ENCODE measurements at regions not wholly inside any gene's neighbourhood (a gene's known extent, or its start where the extent isn't known, plus 50 kb on each side); places are given as distances from the start of the nearest gene placed in this dataset.

DNA sequence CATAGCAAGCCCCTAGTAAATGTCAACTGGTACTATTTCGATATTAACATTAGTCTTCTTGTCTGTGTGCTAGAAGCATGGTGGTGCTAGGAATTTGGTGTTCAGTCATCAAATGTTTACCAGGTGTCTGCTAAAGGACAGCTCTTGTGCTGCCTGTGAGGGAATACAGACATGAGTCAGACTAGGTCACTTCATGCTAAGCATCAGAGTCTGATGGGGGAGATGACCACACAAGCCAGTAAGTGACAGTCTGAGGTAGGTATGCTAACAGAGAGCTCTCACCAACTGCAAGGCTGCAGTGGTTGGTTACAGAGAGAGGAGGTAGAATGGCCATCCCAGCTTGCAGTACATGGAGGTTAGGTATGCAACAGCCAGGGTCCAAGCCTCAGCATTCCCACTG is 320.9 kb downstream of the CDK5RAP2 start:
- Histone ChIP-seq H3K9ac (ENCODE audit: low read depth, low read length) (no peak overlapping the region), H3K4me3 (ENCODE audit: low read length) (no peak overlapping the region), H3K4me1 (ENCODE audit: control insufficient read depth, insufficient read depth, low read length) (no peaks in the 10 kb centered on the region), H3K27me3 (ENCODE audit: control insufficient read depth, insufficient read depth, low read length) (peaks cover 16% of the 10 kb centered on the region), H3K36me3 (ENCODE audit: insufficient read depth, low read length) (no peaks in the 10 kb centered on the region), H3K9me3 (replicated peaks; ENCODE audit: low read length) (no peaks in the 10 kb centered on the region), H3K4me2 (ENCODE audit: low read length) (no peak overlapping the region)

DNA sequence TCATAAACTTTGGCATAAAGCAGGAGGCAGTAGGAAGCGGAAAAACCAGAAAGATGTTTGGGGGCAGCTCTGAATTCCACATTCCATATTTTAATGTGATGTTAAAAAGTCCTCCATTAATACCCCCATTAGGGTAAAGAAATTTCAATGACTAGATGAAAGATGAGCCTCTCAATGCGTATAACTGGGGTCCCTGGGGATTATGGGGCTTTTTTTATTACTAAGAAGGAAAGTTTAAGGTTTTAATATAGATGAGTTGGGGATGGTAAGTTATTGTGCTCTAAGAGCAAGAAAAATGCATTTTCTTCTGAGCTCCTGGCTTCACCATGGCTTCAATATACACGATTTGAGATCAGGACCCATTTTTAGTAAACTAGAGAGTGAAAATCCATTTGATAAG is 321.9 kb downstream of the CDK5RAP2 start:
- no peaks in the 10 kb centered on the region for H3K9me3 ChIP-seq (replicated peaks; ENCODE audit: low read length)
- no peak overlapping the region for H3K9ac ChIP-seq (ENCODE audit: low read depth, low read length)
- H3K4me3 ChIP-seq (ENCODE audit: low read length) = no peak overlapping the region
- H3K4me1 ChIP-seq (ENCODE audit: control insufficient read depth, insufficient read depth, low read length) = no peaks in the 10 kb centered on the region
- no peak overlapping the region for H3K4me2 ChIP-seq (ENCODE audit: low read length)
- no peaks in the 10 kb centered on the region for H3K36me3 ChIP-seq (ENCODE audit: insufficient read depth, low read length)
- peaks cover 16% of the 10 kb centered on the region for H3K27me3 ChIP-seq (ENCODE audit: control insufficient read depth, insufficient read depth, low read length)

DNA sequence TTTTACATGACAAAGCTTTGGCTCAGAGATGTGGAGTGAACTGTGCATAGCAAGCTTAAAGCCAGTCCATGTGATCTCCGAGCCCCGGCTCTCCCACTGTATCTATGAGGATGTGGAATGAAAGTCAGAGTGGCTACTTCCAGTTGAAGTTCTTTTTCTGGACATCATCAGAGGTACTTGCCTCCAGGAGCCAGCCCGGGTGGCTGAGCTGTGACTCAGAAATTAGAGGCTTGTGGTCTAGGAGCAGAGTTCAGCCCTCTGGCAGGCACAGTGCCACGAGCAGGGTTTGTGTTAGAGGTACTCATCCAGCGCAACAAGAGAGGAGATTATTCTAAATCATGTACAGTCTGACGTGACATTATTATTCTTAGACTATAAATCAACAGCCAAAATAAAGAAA is 322.5 kb downstream of the CDK5RAP2 start:
- Histone ChIP-seq H3K4me3 (ENCODE audit: low read length) (no peak overlapping the region), H3K4me2 (ENCODE audit: low read length) (no peak overlapping the region), H3K36me3 (ENCODE audit: insufficient read depth, low read length) (no peaks in the 10 kb centered on the region), H3K4me1 (ENCODE audit: control insufficient read depth, insufficient read depth, low read length) (no peaks in the 10 kb centered on the region), H3K9ac (ENCODE audit: low read depth, low read length) (no peak overlapping the region), H3K27me3 (ENCODE audit: control insufficient read depth, insufficient read depth, low read length) (peaks cover 13% of the 10 kb centered on the region), H3K9me3 (replicated peaks; ENCODE audit: low read length) (no peaks in the 10 kb centered on the region)

DNA sequence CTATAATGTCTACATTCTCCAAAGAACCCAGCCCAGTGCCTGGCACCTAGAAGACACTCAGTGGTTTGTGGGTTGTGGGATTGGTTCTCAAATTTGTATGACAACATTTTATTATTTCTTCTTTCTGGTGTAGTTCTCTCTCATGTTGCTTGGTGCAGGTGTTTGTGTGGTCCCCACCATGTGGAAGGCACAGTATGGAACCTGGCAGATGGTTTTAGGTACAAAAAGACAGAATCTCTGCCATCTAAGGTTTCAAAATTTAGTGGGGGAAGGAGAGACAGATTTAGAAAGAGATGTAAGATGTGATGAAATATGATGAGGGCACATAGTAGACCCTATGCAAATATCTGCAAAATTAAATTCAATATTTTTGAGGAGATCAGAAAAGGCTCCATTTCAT is 323.8 kb downstream of the CDK5RAP2 start:
- Histone ChIP-seq H3K36me3 (ENCODE audit: insufficient read depth, low read length) (no peaks in the 10 kb centered on the region), H3K9ac (ENCODE audit: low read depth, low read length) (no peak overlapping the region)

DNA sequence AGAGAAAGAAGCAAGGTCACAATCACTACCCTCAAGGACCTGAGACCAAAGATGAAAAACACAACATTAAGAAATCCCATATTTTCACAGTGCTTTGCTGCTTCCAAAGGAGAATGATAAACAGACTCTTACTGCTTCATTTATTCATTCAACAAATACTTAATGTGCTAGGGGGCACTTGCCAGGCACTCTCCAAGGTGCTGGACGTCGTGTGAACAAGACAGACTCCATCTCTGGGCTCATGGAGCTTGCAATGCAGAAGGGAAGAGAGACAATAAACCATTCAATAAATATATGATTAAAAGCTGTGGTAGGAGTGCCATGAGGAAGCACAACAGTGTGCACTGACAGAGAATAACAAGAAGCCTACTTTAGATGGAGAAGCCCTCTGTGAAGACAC is 327.7 kb downstream of the CDK5RAP2 start:
- Histone ChIP-seq H3K4me2 (ENCODE audit: low read length) (no peak overlapping the region), H3K4me3 (ENCODE audit: low read length) (no peak overlapping the region), H3K9ac (ENCODE audit: low read depth, low read length) (no peak overlapping the region), H3K9me3 (replicated peaks; ENCODE audit: low read length) (no peaks in the 10 kb centered on the region), H3K36me3 (ENCODE audit: insufficient read depth, low read length) (no peaks in the 10 kb centered on the region), H3K4me1 (ENCODE audit: control insufficient read depth, insufficient read depth, low read length) (no peaks in the 10 kb centered on the region), H3K27me3 (ENCODE audit: control insufficient read depth, insufficient read depth, low read length) (no peaks in the 10 kb centered on the region)

More for the DNA sequence above, 323.8 kb downstream of the CDK5RAP2 start:
- H3K27me3 ChIP-seq (ENCODE audit: control insufficient read depth, insufficient read depth, low read length) = peaks cover 13% of the 10 kb centered on the region
- H3K4me2 ChIP-seq (ENCODE audit: low read length) = no peak overlapping the region
- H3K4me1 ChIP-seq (ENCODE audit: control insufficient read depth, insufficient read depth, low read length) = no peaks in the 10 kb centered on the region
- H3K4me3 ChIP-seq (ENCODE audit: low read length) = no peak overlapping the region
- H3K9me3 ChIP-seq (replicated peaks; ENCODE audit: low read length) = no peaks in the 10 kb centered on the region

DNA sequence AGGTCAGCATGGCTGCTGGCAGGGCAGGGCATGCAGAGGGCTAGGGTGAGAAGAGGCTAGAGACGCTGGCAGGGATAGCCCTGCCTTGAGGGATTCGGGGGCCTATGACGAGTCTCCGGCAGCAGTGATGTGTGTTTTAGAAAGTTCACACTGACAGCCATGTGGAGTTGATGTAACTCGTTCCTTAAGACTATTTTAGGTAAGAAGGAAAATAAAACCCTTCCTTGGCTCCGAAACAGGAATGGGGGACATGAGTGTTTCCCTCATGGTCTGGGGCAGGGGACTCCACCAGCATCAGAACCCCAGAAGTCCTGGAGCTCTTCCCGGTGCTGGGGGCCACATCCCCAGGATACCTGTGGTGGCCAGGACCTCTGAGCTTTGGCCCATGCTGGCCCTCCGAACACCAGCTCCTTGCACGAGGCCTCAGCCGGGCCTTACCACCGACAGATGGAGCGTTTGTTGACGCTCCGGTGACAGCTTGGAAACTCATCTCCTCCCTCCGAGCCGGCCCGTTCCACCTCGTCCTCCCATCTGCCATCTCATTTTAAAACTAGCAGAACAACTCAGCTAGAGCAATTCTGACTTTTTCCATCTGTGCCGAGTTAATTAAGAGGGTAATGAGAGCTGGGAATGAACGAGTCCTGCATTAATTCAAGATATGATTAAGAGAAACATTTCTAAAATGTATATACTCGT is 337.7 kb downstream of the CDK5RAP2 start:
- Histone ChIP-seq H3K9ac (ENCODE audit: low read depth, low read length) (no peak overlapping the region), H3K27me3 (ENCODE audit: control insufficient read depth, insufficient read depth, low read length) (no peaks in the 10 kb centered on the region), H3K9me3 (replicated peaks; ENCODE audit: low read length) (no peaks in the 10 kb centered on the region), H3K36me3 (ENCODE audit: insufficient read depth, low read length) (no peaks in the 10 kb centered on the region), H3K4me3 (ENCODE audit: low read length) (no peak overlapping the region), H3K4me2 (ENCODE audit: low read length) (no peak overlapping the region), H3K4me1 (ENCODE audit: control insufficient read depth, insufficient read depth, low read length) (no peaks in the 10 kb centered on the region)

DNA sequence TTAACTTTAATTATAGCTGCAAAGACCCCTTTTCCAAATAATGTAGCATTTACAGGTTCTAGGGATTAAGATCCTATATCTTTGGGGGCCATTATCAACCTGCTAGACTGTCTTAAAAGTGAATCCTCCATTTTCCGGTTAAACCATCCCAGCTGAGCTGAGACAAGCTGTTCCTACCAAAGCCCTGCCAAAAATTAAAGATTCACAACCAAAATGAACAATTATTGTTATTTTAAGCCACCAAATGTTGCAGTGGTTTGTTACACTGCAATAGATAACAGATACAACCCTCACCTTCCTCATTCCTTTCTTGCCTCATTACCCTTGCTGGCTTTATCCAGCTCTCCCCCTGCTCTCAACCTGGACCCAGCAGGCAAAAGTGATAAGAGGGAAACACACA is 343.4 kb downstream of the CDK5RAP2 start:
- Histone ChIP-seq H3K9ac (ENCODE audit: low read depth, low read length) (no peak overlapping the region), H3K4me1 (ENCODE audit: control insufficient read depth, insufficient read depth, low read length) (no peaks in the 10 kb centered on the region), H3K9me3 (replicated peaks; ENCODE audit: low read length) (no peaks in the 10 kb centered on the region), H3K4me3 (ENCODE audit: low read length) (no peak overlapping the region), H3K27me3 (ENCODE audit: control insufficient read depth, insufficient read depth, low read length) (no peaks in the 10 kb centered on the region), H3K36me3 (ENCODE audit: insufficient read depth, low read length) (no peaks in the 10 kb centered on the region), H3K4me2 (ENCODE audit: low read length) (no peak overlapping the region)

DNA sequence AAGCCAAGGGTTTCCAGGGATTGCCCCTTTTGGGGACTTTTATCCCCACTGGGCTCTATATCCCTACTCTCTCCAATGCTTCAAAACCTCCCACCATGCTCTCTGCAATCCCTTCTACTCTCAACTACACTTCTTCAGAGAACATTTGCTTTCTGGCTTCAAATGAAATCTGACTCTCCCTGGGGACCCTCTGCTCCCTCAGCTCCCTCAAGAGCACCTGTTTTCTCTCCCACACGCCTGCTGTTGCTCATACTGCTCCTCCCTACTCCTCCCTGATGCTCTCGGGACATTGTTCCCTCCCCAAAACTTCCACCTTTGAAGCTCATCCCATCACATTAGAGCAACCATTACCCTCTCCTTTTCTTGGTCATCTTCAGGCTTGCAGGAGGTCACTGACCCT is 344.9 kb downstream of the CDK5RAP2 start:
- Histone ChIP-seq H3K4me3 (ENCODE audit: low read length) (no peak overlapping the region), H3K36me3 (ENCODE audit: insufficient read depth, low read length) (no peaks in the 10 kb centered on the region), H3K27me3 (ENCODE audit: control insufficient read depth, insufficient read depth, low read length) (no peaks in the 10 kb centered on the region), H3K4me2 (ENCODE audit: low read length) (no peak overlapping the region), H3K4me1 (ENCODE audit: control insufficient read depth, insufficient read depth, low read length) (no peaks in the 10 kb centered on the region), H3K9me3 (replicated peaks; ENCODE audit: low read length) (no peaks in the 10 kb centered on the region), H3K9ac (ENCODE audit: low read depth, low read length) (no peak overlapping the region)

DNA sequence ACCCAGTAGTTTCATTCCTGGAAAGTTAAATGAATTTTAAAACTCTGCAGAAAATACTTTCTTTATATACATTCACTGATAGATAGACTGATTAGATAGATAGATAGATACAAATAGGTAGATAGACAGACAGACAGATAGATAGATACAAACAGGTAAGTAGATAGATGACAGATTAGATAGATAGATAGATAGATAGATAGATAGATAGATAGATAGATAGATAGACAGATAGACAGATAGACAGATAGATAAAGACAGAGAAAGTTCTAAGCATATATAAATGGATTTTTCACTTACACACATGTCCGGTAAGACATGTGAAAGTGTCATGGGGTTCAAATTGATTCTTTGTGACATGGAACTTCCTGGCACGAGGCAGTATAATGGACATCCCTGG is 349.7 kb downstream of the CDK5RAP2 start:
- Histone ChIP-seq H3K36me3 (ENCODE audit: insufficient read depth, low read length) (no peaks in the 10 kb centered on the region), H3K4me2 (ENCODE audit: low read length) (no peak overlapping the region)

DNA sequence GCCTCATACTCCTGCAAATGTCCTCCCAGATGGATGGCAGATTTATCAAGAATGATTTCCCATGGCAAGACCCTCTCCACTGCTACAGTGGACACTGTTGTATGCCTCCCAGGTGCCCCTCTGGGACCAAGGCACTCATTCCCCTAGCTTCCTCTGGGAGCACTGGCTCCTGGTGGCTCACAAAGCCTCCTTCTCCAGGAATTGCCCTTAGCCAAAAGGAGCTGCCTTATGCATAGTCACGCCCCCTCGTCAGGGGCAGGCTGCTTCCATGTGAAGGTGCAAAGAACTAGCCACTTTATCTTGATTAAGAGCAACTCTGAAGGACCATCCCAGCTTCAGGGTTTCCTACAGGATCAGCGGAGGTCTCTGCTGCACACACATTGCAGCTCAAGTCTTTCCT is 358.1 kb downstream of the CDK5RAP2 start:
- no peaks in the 10 kb centered on the region for H3K27me3 ChIP-seq (ENCODE audit: control insufficient read depth, insufficient read depth, low read length)
- H3K4me3 ChIP-seq (ENCODE audit: low read length) = no peak overlapping the region
- no peak overlapping the region for H3K4me2 ChIP-seq (ENCODE audit: low read length)
- no peaks in the 10 kb centered on the region for H3K36me3 ChIP-seq (ENCODE audit: insufficient read depth, low read length)
- H3K9ac ChIP-seq (ENCODE audit: low read depth, low read length) = no peak overlapping the region
- H3K4me1 ChIP-seq (ENCODE audit: control insufficient read depth, insufficient read depth, low read length) = no peaks in the 10 kb centered on the region
- no peaks in the 10 kb centered on the region for H3K9me3 ChIP-seq (replicated peaks; ENCODE audit: low read length)

More for the DNA sequence above, 349.7 kb downstream of the CDK5RAP2 start:
- H3K9me3 ChIP-seq (replicated peaks; ENCODE audit: low read length) = no peaks in the 10 kb centered on the region
- H3K4me1 ChIP-seq (ENCODE audit: control insufficient read depth, insufficient read depth, low read length) = no peaks in the 10 kb centered on the region
- H3K4me3 ChIP-seq (ENCODE audit: low read length) = no peak overlapping the region
- no peaks in the 10 kb centered on the region for H3K27me3 ChIP-seq (ENCODE audit: control insufficient read depth, insufficient read depth, low read length)
- H3K9ac ChIP-seq (ENCODE audit: low read depth, low read length) = no peak overlapping the region

DNA sequence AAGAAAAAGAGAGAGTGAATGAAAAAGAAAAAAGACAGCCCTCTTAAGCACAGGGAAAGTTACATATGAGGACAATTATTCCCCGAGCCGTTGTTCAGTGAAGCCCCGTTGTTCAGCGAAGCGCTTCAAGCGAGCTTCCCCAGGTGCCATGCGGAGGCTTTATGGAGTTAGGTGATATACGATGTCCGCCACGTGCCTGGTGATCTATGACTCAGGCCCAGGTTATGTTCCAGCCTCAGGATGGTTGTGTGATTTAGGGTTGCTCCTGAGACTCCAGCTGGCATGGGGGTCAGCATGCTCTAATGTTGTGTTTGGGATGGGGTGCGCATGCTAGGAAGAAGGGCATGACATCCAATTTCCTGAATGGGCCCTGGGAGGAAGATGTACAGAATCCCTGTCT is 365.6 kb downstream of the CDK5RAP2 start:
- H3K27me3 ChIP-seq (ENCODE audit: control insufficient read depth, insufficient read depth, low read length) = no peaks in the 10 kb centered on the region
- no peaks in the 10 kb centered on the region for H3K4me1 ChIP-seq (ENCODE audit: control insufficient read depth, insufficient read depth, low read length)
- no peak overlapping the region for H3K4me3 ChIP-seq (ENCODE audit: low read length)
- no peak overlapping the region for H3K9ac ChIP-seq (ENCODE audit: low read depth, low read length)
- no peaks in the 10 kb centered on the region for H3K9me3 ChIP-seq (replicated peaks; ENCODE audit: low read length)
- H3K4me2 ChIP-seq (ENCODE audit: low read length) = no peak overlapping the region
- no peaks in the 10 kb centered on the region for H3K36me3 ChIP-seq (ENCODE audit: insufficient read depth, low read length)

DNA sequence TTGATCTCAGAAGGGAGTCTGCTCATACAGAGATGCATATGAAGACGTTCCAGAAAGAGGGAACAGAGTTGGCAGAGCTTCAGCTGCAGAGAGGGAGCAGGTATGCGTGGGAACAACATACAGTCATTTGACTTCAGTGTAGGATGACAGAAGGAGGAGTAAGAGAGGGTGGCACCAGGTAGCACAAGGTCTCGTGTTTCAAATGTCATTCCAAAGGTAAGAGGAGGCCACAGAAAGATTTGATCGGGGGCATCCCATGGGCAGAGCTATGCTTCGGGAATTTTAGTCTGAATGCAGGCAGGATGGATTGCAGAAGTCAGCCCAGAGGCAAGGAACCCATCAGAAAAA is 367.1 kb downstream of the CDK5RAP2 start:
- Histone ChIP-seq H3K4me1 (ENCODE audit: control insufficient read depth, insufficient read depth, low read length) (no peaks in the 10 kb centered on the region), H3K4me3 (ENCODE audit: low read length) (no peak overlapping the region), H3K9ac (ENCODE audit: low read depth, low read length) (no peak overlapping the region), H3K27me3 (ENCODE audit: control insufficient read depth, insufficient read depth, low read length) (no peaks in the 10 kb centered on the region), H3K36me3 (ENCODE audit: insufficient read depth, low read length) (no peaks in the 10 kb centered on the region), H3K4me2 (ENCODE audit: low read length) (no peak overlapping the region), H3K9me3 (replicated peaks; ENCODE audit: low read length) (no peaks in the 10 kb centered on the region)

All from skeletal muscle satellite cell (primary cell).